Osteoblast (primary cell): ENCODE measurements at regions not wholly inside any gene's neighbourhood (a gene's known extent, or its start where the extent isn't known, plus 50 kb on each side); places are given as distances from the start of the nearest gene placed in this dataset.

Experiments used
- DNase-seq: peaks from one replicate; pipeline ENCODE4 v3.0.0; 2011; ENCODE audit warnings: low spot score, mixed read lengths; ENCODE audit not compliant: insufficient read length; ENCODE audit errors: missing footprints
- H2AFZ ChIP-seq: 2 replicates; pipeline ENCODE4 v1.6.0; 2011; ENCODE audit warnings: mild to moderate bottlenecking, low read length
- H3K27ac ChIP-seq: 2 replicates; pipeline ENCODE4 v1.5.1; 2011; ENCODE audit warnings: mild to moderate bottlenecking, low read depth, low read length, moderate library complexity
- H3K27me3 ChIP-seq: 2 replicates; pipeline ENCODE4 v1.6.0; 2012; ENCODE audit warnings: mild to moderate bottlenecking, control low read depth, inconsistent platforms, low read length, moderate library complexity; ENCODE audit not compliant: insufficient read depth
- H3K36me3 ChIP-seq: 2 replicates; pipeline ENCODE4 v1.5.1; 2011; ENCODE audit warnings: mild to moderate bottlenecking, low read length, control low read depth, moderate library complexity; ENCODE audit not compliant: insufficient read depth
- H3K4me1 ChIP-seq: 2 replicates; pipeline ENCODE4 v1.5.1; 2011; ENCODE audit warnings: mild to moderate bottlenecking, low read length, control low read depth, moderate library complexity; ENCODE audit not compliant: insufficient read depth
- H3K4me2 ChIP-seq: 2 replicates; pipeline ENCODE4 v1.6.0; 2011; ENCODE audit warnings: mild to moderate bottlenecking, low read length; ENCODE audit not compliant: insufficient read depth
- H3K4me3 ChIP-seq: fragments of 200-600 bp; sonication (generic); 3 replicates; pipeline ENCODE4 v1.5.1; 2012; ENCODE audit warnings: mild to moderate bottlenecking, low read length, inconsistent platforms; ENCODE audit not compliant: insufficient read depth
- H3K79me2 ChIP-seq: 2 replicates; pipeline ENCODE4 v1.6.0; 2012; ENCODE audit warnings: mild to moderate bottlenecking, low read length, control low read depth, inconsistent platforms; ENCODE audit not compliant: insufficient read depth
- H3K9me3 ChIP-seq: 2 replicates; pipeline ENCODE4 v1.5.1; 2011; ENCODE audit warnings: low read depth, low read length, control low read depth
- H4K20me1 ChIP-seq: 2 replicates; pipeline ENCODE4 v1.6.0; 2012; ENCODE audit warnings: mild to moderate bottlenecking, low read length, control low read depth; ENCODE audit not compliant: insufficient read depth
- TF ChIP-seq, protein P1 (sequence below): IDR thresholded peaks from 2 replicates; pipeline ENCODE4 v1.5.1; 2011; ENCODE audit warnings: mild to moderate bottlenecking, low read depth, low read length, moderate library complexity; ENCODE audit errors: extremely low read depth

DNA sequence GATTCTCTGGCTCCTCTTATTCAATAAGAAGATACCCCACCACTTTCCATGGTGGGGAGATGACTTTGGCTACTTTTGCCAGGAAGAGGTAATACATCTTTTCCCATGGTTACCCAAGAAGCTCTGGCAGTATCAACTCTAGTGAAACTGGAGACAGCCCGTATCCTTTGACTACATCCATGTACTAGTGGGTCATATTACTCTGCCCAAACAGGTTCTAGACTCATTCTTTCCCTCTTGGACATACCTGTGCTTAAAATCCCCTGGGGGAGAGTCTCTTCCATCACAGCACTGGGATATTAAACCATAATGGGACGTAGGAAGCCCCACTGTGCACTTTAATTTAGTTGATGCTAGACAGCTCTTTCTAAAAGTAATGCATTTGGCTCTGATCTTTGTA, 144.7 kb upstream of the KLF12 start:
- H3K4me3 ChIP-seq: no peak overlapping the region
- no peak overlapping the region for H2AFZ ChIP-seq
- H3K4me2 ChIP-seq: no peak overlapping the region
- H3K9me3 ChIP-seq: no peaks in the 10 kb centered on the region
- no peak overlapping the region for H3K27ac ChIP-seq
- no peaks in the 10 kb centered on the region for H3K36me3 ChIP-seq
- peaks cover 25% of the 10 kb centered on the region for H3K4me1 ChIP-seq
- DNase-seq: no peak
- TF ChIP-seq, protein P1, sequence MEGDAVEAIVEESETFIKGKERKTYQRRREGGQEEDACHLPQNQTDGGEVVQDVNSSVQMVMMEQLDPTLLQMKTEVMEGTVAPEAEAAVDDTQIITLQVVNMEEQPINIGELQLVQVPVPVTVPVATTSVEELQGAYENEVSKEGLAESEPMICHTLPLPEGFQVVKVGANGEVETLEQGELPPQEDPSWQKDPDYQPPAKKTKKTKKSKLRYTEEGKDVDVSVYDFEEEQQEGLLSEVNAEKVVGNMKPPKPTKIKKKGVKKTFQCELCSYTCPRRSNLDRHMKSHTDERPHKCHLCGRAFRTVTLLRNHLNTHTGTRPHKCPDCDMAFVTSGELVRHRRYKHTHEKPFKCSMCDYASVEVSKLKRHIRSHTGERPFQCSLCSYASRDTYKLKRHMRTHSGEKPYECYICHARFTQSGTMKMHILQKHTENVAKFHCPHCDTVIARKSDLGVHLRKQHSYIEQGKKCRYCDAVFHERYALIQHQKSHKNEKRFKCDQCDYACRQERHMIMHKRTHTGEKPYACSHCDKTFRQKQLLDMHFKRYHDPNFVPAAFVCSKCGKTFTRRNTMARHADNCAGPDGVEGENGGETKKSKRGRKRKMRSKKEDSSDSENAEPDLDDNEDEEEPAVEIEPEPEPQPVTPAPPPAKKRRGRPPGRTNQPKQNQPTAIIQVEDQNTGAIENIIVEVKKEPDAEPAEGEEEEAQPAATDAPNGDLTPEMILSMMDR: no peak
- no peaks in the 10 kb centered on the region for H3K27me3 ChIP-seq
- H4K20me1 ChIP-seq: no peaks in the 10 kb centered on the region
- H3K79me2 ChIP-seq: no peaks in the 10 kb centered on the region

GRCh38 chr13:74274916-74275315, 140.7 kb upstream of the KLF12 start:
- H3K4me2 ChIP-seq: peak overlapping the region; percentile 1
- no peaks in the 10 kb centered on the region for H3K79me2 ChIP-seq
- H3K27me3 ChIP-seq: no peaks in the 10 kb centered on the region
- peaks cover 4% of the 10 kb centered on the region for H3K4me1 ChIP-seq
- H2AFZ ChIP-seq: peak overlapping the region; percentile 13
- peak overlapping the region; percentile 16 for H3K27ac ChIP-seq
- no peak for DNase-seq
- no peaks in the 10 kb centered on the region for H4K20me1 ChIP-seq
- H3K4me3 ChIP-seq: no peak overlapping the region
- TF ChIP-seq, protein P1: no peak
- H3K36me3 ChIP-seq: no peaks in the 10 kb centered on the region
- peaks cover 5% of the 10 kb centered on the region for H3K9me3 ChIP-seq

GRCh38 chr13:74273581-74273980, 139.4 kb upstream of the KLF12 start:
- Histone ChIP-seq H2AFZ (no peak overlapping the region), H3K27me3 (no peaks in the 10 kb centered on the region), H3K4me3 (no peak overlapping the region), H3K36me3 (no peaks in the 10 kb centered on the region), H3K4me2 (no peak overlapping the region), H3K27ac (no peak overlapping the region), H3K4me1 (peaks cover 4% of the 10 kb centered on the region), H3K9me3 (peaks cover 5% of the 10 kb centered on the region), H3K79me2 (no peaks in the 10 kb centered on the region), H4K20me1 (no peaks in the 10 kb centered on the region)
- TF ChIP-seq, protein P1: no peak
- DNase-seq: no peak

GRCh38 chr13:74272826-74273225, 138.6 kb upstream of the KLF12 start:
- H3K36me3 ChIP-seq: no peaks in the 10 kb centered on the region
- H3K9me3 ChIP-seq: peaks cover 5% of the 10 kb centered on the region
- no peak for DNase-seq
- H3K4me2 ChIP-seq: no peak overlapping the region
- H3K79me2 ChIP-seq: no peaks in the 10 kb centered on the region
- no peak overlapping the region for H3K27ac ChIP-seq
- H3K27me3 ChIP-seq: no peaks in the 10 kb centered on the region
- H3K4me3 ChIP-seq: no peak overlapping the region
- TF ChIP-seq, protein P1: no peak
- no peaks in the 10 kb centered on the region for H4K20me1 ChIP-seq
- H2AFZ ChIP-seq: no peak overlapping the region
- peaks cover 4% of the 10 kb centered on the region for H3K4me1 ChIP-seq
